ENCODE measurements at regions not wholly inside any gene's neighbourhood (a gene's known extent, or its start where the extent isn't known, plus 50 kb on each side); places are given as distances from the start of the nearest gene placed in this dataset.
A peak's percentile ranks its signal among the peaks of the same experiment; 100 is the strongest.

GRCh38 chr1:38173848-38174247, 127.3 kb upstream of the POU3F1 start (continued):
- TF ChIP-seq CREB3L1 (IDR thresholded peaks at IDR 0.05; ENCODE audit: borderline replicate concordance, low read depth) (no peak), SIX5 (IDR thresholded peaks at IDR 0.05; ENCODE audit: borderline replicate concordance in 1 of 2, insufficient read depth in 1 of 2, low read depth in 1 of 2, low read length in 2 of 2) (no peak), RCOR1 (IDR thresholded peaks at IDR 0.05; ENCODE audit: borderline replicate concordance in 1 of 2, low read depth in 2 of 2, low read length in 2 of 2) (no peak)

- H2AFZ ChIP-seq (ENCODE audit: low read depth, low read length) = no peak overlapping the region
- no TSS peak for BruUV-seq (replicated peaks)
- DNase-seq (ENCODE audit: extremely low read depth in 1 of 4, low spot score in 3 of 4) = no peak
- in situ Hi-C loops (cut with MboI) (no loop called here), intact Hi-C loops (cut with micrococcal nuclease) (no loop called here)
- CTCF ChIA-PET (ENCODE audit: low intra/inter-chr PET ratio) = no interaction called here
- no peaks in the 10 kb centered on the region for H3K36me3 ChIP-seq (ENCODE audit: control insufficient read depth, insufficient read depth, low read length)
- no peak overlapping the region for H3K27ac ChIP-seq (ENCODE audit: extremely low read depth, low read depth, low read length)
- ATAC-seq = no peak
- POLR2A ChIA-PET = interaction anchor here (0.7 to 1.5 kb wide), 4 partner anchors 9 to 849 kb away, joined by 3 to 6 read pairs (median 3); no protein-coding TSS in a partner anchor
- H3K9ac ChIP-seq (ENCODE audit: insufficient read depth in 1 of 2, low read depth in 2 of 2, low read length in 2 of 2) = no peak overlapping the region
- H3K27me3 ChIP-seq (ENCODE audit: control insufficient read depth in 2 of 2, insufficient read depth in 2 of 2, low read length in 2 of 2) = peaks cover 32 to 37% of the 10 kb centered on the region in 2 experiments
- H4K20me1 ChIP-seq (replicated peaks; ENCODE audit: control insufficient read depth, insufficient read depth, low read length) = no peaks in the 10 kb centered on the region
- no peaks in the 10 kb centered on the region for H3K9me3 ChIP-seq (replicated peaks; ENCODE audit: control insufficient read depth, insufficient read depth, low read depth, low read length)
- no peak overlapping the region for H3K4me3 ChIP-seq
- H3K9me1 ChIP-seq (ENCODE audit: control insufficient read depth, insufficient read depth, low read length) = no peaks in the 10 kb centered on the region
- no peaks in the 10 kb centered on the region for H3K79me2 ChIP-seq (ENCODE audit: control insufficient read depth, insufficient read depth, low read length)
- 2% methylated on average over 6 of the region's 6 CpGs for WGBS (ENCODE audit: insufficient coverage, low coverage, missing lambda C conversion rate)
- H3K4me2 ChIP-seq (ENCODE audit: insufficient read depth, low read length) = no peak overlapping the region
- no peaks in the 10 kb centered on the region for H3K4me1 ChIP-seq (replicated peaks in 1 of 2; ENCODE audit: control insufficient read depth in 2 of 2, insufficient read depth in 2 of 2, low read length in 2 of 2)
- peak; percentile 29 for FAIRE-seq
- TF ChIP-seq ZNF232 (CRISPR knock-in tag; IDR thresholded peaks at IDR 0.05) (no peak), RREB1 (CRISPR knock-in tag; IDR thresholded peaks at IDR 0.05) (no peak), MTA2 (IDR thresholded peaks at IDR 0.05; ENCODE audit: low read depth) (no peak), ARID3B (CRISPR knock-in tag; IDR thresholded peaks at IDR 0.05; ENCODE audit: borderline replicate concordance) (no peak), MEF2D (tag; conservative IDR thresholded peaks at IDR 0.05; ENCODE audit: low read depth) (no peak), ZC3H4 (CRISPR knock-in tag; IDR thresholded peaks at IDR 0.05; ENCODE audit: borderline replicate concordance) (no peak), EP300 (IDR thresholded peaks at IDR 0.05; ENCODE audit: low read length) (no peak), ZNF778 (CRISPR knock-in tag; IDR thresholded peaks at IDR 0.05) (no peak), E2F3 (CRISPR knock-in tag; IDR thresholded peaks at IDR 0.05) (no peak)
Observed at GRCh38 chr1:38173157-38173831, 126.7 kb upstream of the POU3F1 start.

Measured in K562 (cell line).